ENCODE measurements at regions not wholly inside any gene's neighbourhood (a gene's known extent, or its start where the extent isn't known, plus 50 kb on each side); places are given as distances from the start of the nearest gene placed in this dataset.

- DNase-seq (ENCODE audit: low read depth) = no peak
These were observed 222.1 kb downstream of the SOX9 start for GRCh38 chr17:72342627-72343527.

- no peak for DNase-seq (ENCODE audit: low read depth)
These were observed 223.1 kb downstream of the SOX9 start for GRCh38 chr17:72343911-72344310.

- no peak for DNase-seq (ENCODE audit: low read depth)
These were observed 223.8 kb downstream of the SOX9 start for GRCh38 chr17:72344613-72345012.

GRCh38 chr17:72345088-72345487 lies 224.3 kb downstream of the SOX9 start:
- DNase-seq (ENCODE audit: low read depth) = no peak

- DNase-seq (ENCODE audit: low read depth) = no peak
These were observed 224.7 kb downstream of the SOX9 start for GRCh38 chr17:72345536-72345935.

GRCh38 chr17:72346306-72346705 lies 225.5 kb downstream of the SOX9 start:
- no peak for DNase-seq (ENCODE audit: low read depth)

- no peak for DNase-seq (ENCODE audit: low read depth)
These were observed 228.2 kb downstream of the SOX9 start for GRCh38 chr17:72349011-72349410.

- DNase-seq (ENCODE audit: low read depth) = no peak
These were observed 228.7 kb downstream of the SOX9 start for GRCh38 chr17:72349491-72349995.

GRCh38 chr17:72350073-72350472 lies 229.3 kb downstream of the SOX9 start:
- DNase-seq (ENCODE audit: low read depth) = no peak

GRCh38 chr17:72351365-72351764 lies 230.5 kb downstream of the SOX9 start:
- no peak for DNase-seq (ENCODE audit: low read depth)

GRCh38 chr17:72351884-72352346 lies 231.1 kb downstream of the SOX9 start:
- no peak for DNase-seq (ENCODE audit: low read depth)

- DNase-seq (ENCODE audit: low read depth) = no peak
These were observed 232.7 kb downstream of the SOX9 start for GRCh38 chr17:72353502-72353901.

GRCh38 chr17:72354071-72354470 lies 233.3 kb downstream of the SOX9 start:
- DNase-seq (ENCODE audit: low read depth) = no peak

GRCh38 chr17:72357764-72358365 lies 237.0 kb downstream of the SOX9 start:
- DNase-seq (ENCODE audit: low read depth) = no peak

GRCh38 chr17:72358465-72358864 lies 237.6 kb downstream of the SOX9 start:
- peak; percentile 44 for DNase-seq (ENCODE audit: low read depth)

GRCh38 chr17:72359274-72359673 lies 238.5 kb downstream of the SOX9 start:
- no peak for DNase-seq (ENCODE audit: low read depth)

- no peak for DNase-seq (ENCODE audit: low read depth)
These were observed 239.0 kb downstream of the SOX9 start for GRCh38 chr17:72359811-72360210.

GRCh38 chr17:72360386-72360940 lies 239.6 kb downstream of the SOX9 start:
- DNase-seq (ENCODE audit: low read depth) = no peak

GRCh38 chr17:72361892-72362291 lies 241.1 kb downstream of the SOX9 start:
- no peak for DNase-seq (ENCODE audit: low read depth)

GRCh38 chr17:72362376-72363088 lies 241.7 kb downstream of the SOX9 start:
- DNase-seq (ENCODE audit: low read depth) = no peak

GRCh38 chr17:72363089-72363610 lies 242.3 kb downstream of the SOX9 start:
- DNase-seq (ENCODE audit: low read depth) = no peak

- peak; percentile 44 for DNase-seq (ENCODE audit: low read depth)
These were observed 245.1 kb downstream of the SOX9 start for GRCh38 chr17:72365857-72366414.

Data from fibroblast of the conjunctiva (primary cell).